ENCODE measurements at regions not wholly inside any gene's neighbourhood (a gene's known extent, or its start where the extent isn't known, plus 50 kb on each side); places are given as distances from the start of the nearest gene placed in this dataset.
A peak's percentile ranks its signal among the peaks of the same experiment; 100 is the strongest.

DNA sequence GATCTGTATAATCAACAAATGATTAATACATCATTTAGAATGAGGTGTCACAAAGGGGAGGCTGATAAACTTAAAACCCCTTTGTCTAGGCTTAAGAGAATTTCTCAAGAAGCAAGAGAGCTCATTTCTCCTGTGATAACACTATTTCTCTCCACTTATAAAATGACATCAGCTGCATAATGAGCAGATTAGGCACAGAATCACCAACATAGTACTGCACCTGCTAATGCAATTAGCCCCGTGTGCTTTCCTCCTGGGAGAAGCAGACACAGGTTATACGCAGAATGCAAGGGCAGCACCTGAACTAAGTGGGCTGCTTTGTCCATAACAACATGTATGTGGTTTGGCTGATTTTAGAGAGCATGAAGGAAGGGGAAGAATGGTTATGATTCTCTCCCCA lies 515.3 kb upstream of the CFAP20DC start:
- Histone ChIP-seq H3K9me3 (no peaks in the 10 kb centered on the region), H3K36me3 (no peaks in the 10 kb centered on the region), H3K4me3 (no peak overlapping the region), H3K27ac (replicated peaks in 1 of 4) (no peak overlapping the region), H3K27me3 (no peaks in the 10 kb centered on the region), H3K4me1 (no peaks in the 10 kb centered on the region)
- intact Hi-C loops (cut with DNase I), result no loop called here
- no peak for DNase-seq (ENCODE audit: extremely low spot score)
- no peak for TF ChIP-seq EP300 (IDR thresholded peaks at IDR 0.05)
- no peak for TF ChIP-seq POLR2AphosphoS5 (IDR thresholded peaks at IDR 0.05)
- TF ChIP-seq POLR2A (IDR thresholded peaks at IDR 0.05; ENCODE audit: low read depth), result no peak
- TF ChIP-seq CTCF (IDR thresholded peaks at IDR 0.05), result no peak
- WGBS, result 96% methylated on average over 2 of the region's 2 CpGs

DNA sequence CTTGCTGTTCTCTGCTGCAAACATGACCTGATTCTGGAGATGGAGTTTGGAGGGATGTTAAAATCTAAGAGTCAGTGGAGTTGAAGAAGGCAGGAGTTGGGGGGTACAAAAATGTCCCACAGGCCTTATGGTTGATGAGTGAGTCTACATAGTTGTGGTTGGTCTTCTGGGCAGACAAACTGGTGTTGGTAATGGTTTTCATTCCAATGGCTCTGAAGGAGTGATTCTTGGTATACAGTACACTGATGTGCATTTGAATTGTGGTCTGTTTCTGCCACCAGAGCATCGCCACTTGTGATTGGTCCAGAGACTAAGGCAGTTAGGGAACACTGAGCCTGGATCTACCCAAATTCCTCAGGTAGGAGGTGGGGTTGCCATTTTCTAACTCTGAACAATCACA lies 514.1 kb upstream of the CFAP20DC start:
- no peak for TF ChIP-seq EP300 (IDR thresholded peaks at IDR 0.05)
- TF ChIP-seq POLR2AphosphoS5 (IDR thresholded peaks at IDR 0.05), result no peak
- TF ChIP-seq POLR2A (IDR thresholded peaks at IDR 0.05; ENCODE audit: low read depth), result no peak
- TF ChIP-seq CTCF (IDR thresholded peaks at IDR 0.05), result no peak
- Histone ChIP-seq H3K4me3 (no peak overlapping the region), H3K36me3 (no peaks in the 10 kb centered on the region), H3K4me1 (no peaks in the 10 kb centered on the region), H3K27ac (replicated peaks in 1 of 4) (no peak overlapping the region), H3K27me3 (no peaks in the 10 kb centered on the region), H3K9me3 (no peaks in the 10 kb centered on the region)
- DNase-seq (ENCODE audit: extremely low spot score), result no peak
- WGBS, result 100% methylated on average over 1 of the region's 1 CpG
- intact Hi-C loops (cut with DNase I), result no loop called here

- Histone ChIP-seq H3K27me3 (no peaks in the 10 kb centered on the region), H3K9me3 (no peaks in the 10 kb centered on the region), H3K4me3 (no peak overlapping the region), H3K27ac (replicated peaks in 1 of 4) (no peak overlapping the region), H3K36me3 (no peaks in the 10 kb centered on the region), H3K4me1 (no peaks in the 10 kb centered on the region)
- TF ChIP-seq POLR2AphosphoS5 (IDR thresholded peaks at IDR 0.05), result no peak
- no peak for TF ChIP-seq CTCF (IDR thresholded peaks at IDR 0.05)
- TF ChIP-seq POLR2A (IDR thresholded peaks at IDR 0.05; ENCODE audit: low read depth), result no peak
- no peak for TF ChIP-seq EP300 (IDR thresholded peaks at IDR 0.05)
- intact Hi-C loops (cut with DNase I), result no loop called here
- 95% methylated on average over 4 of the region's 4 CpGs for WGBS
- peak; percentile 79 for DNase-seq (ENCODE audit: extremely low spot score)
These were observed 513.3 kb upstream of the CFAP20DC start for GRCh38 chr3:59563072-59563605.

DNA sequence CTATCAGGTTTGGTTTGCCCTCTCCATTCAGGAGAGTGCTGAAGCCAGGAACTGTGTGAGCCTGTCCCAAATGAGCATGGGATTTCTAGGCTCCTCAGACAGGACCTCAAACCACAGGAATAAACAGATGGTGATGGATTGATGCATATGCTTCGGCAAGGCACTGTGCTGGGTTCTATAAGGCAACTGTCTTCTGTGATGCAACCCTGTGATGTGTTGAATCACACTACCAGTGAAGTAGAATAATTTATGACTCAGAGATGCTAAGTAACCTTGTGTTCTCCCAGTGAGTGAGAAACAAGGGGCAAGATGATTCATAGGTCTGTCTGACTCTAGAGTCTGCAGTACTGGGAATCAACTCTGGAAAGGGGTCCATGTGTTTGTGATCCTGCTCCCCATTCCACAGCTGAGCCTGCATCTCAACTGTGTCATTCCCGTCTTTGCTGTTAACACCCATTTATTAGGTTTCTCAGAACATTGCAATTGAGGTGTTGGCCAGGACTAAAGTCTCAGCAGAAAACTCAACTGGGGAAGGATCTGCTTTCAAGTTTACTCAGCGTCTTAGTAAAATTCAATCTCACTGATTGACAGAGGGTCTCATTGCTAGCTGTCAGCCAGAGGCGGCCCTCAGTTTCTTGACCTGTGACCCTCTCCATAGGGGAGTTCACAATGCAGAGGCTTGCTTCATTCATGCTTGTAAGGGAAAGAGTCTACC lies 510.1 kb upstream of the CFAP20DC start:
- peak; percentile 66 for DNase-seq (ENCODE audit: extremely low spot score)
- intact Hi-C loops (cut with DNase I), result no loop called here
- no peaks in the 10 kb centered on the region for H3K9me3 ChIP-seq
- no peak overlapping the region for H3K27ac ChIP-seq (replicated peaks in 1 of 4)
- no peaks in the 10 kb centered on the region for H3K36me3 ChIP-seq
- H3K4me3 ChIP-seq, result no peak overlapping the region
- 71% methylated on average over 4 of the region's 4 CpGs for WGBS
- no peak for TF ChIP-seq CTCF (IDR thresholded peaks at IDR 0.05)
- no peak for TF ChIP-seq POLR2A (IDR thresholded peaks at IDR 0.05; ENCODE audit: low read depth)
- peak in 1 of 2 donors; percentile 25 for TF ChIP-seq POLR2AphosphoS5 (IDR thresholded peaks at IDR 0.05)
- no peak for TF ChIP-seq EP300 (IDR thresholded peaks at IDR 0.05)
- H3K4me1 ChIP-seq, result no peaks in the 10 kb centered on the region
- H3K27me3 ChIP-seq, result no peaks in the 10 kb centered on the region
